SHP77 (cell line): ENCODE measurements at regions not wholly inside any gene's neighbourhood (a gene's known extent, or its start where the extent isn't known, plus 50 kb on each side); places are given as distances from the start of the nearest gene placed in this dataset.

Experiments
- DNase-seq, 2 experiments: peaks; one replicate each; lab custom pipeline; 2025; lab: John Stamatoyannopoulos, UW

DNA sequence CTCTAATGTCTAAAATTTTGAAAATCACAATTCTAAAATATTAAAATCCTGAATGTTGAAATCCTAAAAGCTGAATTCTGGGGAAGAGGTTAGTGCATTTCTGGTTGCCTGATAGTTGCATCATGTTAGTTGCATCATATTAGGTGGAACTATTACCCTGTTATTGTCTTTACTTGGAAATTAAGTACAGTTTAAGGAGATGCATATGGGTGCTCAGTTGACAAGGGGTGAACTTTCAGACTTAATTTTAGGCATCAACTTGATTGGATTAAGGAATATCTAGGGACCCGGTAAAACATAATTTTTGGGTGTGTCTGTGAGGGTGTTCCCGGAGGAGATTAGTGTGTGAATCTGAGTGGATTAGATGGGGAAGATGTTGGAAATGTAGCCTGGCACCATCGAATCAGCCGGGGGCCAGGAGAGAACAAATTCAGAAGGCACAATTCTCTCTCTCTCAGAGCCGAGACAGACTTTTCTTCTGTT, 409.8 kb downstream of the PLCL1 start:
- no peak for DNase-seq

DNA sequence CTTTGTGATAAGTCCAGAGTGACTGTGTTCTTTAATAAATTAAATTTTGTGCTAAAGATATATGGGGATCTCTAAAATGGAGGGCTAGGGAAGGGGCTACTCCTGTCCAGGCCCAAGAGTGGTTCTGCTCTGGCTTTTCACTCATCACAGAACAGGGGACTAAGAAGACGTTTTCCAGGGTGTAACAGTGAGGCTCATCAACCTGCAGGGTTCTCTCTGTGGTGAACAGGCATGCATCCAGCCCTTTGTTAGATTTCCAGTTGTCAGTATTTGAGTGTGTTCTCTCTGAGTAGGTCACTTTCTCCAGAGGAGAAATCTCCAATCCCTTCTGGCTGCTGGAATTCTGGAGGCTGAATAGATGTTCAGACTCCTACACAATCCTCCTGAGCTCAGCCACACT, 408.9 kb downstream of the PLCL1 start:
- DNase-seq = no peak

DNA sequence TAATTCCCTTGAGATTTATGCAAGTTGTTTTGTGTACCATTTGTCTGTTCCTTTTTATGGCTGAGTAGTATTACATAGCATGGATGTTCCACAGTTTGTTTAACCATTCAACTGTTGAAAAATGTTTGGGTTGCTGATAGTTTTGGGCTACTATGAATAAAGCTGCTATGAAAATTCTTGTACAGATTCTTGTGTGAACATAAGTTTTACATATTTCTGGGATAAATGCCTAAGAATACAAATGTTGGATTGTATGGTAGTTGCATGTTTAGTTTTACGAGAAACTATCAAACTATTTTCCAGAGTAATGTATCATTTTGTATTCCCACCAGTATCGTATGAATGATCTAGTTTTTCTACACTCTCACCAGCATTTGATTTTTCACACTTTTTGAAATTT, 407.3 kb downstream of the PLCL1 start:
- no peak for DNase-seq

DNA sequence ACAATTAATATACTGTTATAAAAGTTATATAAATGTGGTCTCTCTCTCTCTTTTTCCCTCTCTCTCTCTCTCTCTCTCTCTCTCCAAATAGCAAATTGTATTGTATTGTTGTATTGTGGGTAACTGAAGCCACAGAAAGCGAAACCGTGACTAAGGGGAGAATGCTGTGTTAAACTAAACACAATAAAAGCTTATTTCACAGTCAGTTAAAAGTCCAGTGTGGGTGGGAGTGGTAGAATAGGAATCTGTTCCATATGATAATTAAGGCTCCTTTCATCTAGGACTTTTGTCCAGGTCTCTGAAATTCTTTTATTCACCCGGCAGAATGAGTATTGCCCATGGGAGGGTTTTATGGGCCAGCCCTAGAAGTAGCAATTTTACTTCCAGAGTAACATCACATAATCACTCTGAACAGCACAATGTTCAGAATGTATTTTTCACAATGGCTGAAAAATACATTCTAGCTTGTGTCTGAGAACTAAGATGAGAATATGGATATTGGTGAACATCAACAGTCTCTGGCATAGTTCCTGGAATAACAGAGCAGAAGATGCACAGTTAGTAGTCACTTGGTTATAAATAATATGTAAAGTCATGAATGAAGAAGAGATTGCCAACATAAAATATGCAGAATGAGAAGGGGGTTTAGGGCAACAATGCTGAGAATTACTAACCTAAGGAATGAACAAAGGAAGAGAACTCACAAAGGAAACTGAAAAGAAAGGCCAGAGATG, 399.1 kb downstream of the PLCL1 start:
- DNase-seq = no peak
